ENCODE measurements at regions not wholly inside any gene's neighbourhood (a gene's known extent, or its start where the extent isn't known, plus 50 kb on each side); places are given as distances from the start of the nearest gene placed in this dataset.

DNA sequence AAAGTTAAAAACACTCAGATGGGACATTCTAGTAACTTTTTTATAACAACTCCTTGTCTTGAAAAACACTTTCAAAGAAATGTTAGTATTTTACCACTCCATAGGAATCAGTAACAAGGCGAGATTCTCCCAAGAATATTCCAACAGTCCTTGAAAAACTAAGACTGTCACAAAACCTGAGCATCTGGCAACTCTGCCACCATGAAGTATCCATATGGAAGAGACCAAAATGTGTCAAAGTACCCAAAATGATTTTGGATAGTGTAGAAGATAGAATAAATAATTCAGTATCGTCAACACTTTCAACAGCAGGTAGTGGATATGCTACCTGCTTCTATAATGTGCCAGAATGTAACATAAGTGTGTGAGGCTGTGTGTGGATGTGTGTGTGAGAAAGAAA is 361.8 kb downstream of the ZEB2 start:
- DNase-seq (ENCODE audit: low read depth in 2 of 2): no peak

DNA sequence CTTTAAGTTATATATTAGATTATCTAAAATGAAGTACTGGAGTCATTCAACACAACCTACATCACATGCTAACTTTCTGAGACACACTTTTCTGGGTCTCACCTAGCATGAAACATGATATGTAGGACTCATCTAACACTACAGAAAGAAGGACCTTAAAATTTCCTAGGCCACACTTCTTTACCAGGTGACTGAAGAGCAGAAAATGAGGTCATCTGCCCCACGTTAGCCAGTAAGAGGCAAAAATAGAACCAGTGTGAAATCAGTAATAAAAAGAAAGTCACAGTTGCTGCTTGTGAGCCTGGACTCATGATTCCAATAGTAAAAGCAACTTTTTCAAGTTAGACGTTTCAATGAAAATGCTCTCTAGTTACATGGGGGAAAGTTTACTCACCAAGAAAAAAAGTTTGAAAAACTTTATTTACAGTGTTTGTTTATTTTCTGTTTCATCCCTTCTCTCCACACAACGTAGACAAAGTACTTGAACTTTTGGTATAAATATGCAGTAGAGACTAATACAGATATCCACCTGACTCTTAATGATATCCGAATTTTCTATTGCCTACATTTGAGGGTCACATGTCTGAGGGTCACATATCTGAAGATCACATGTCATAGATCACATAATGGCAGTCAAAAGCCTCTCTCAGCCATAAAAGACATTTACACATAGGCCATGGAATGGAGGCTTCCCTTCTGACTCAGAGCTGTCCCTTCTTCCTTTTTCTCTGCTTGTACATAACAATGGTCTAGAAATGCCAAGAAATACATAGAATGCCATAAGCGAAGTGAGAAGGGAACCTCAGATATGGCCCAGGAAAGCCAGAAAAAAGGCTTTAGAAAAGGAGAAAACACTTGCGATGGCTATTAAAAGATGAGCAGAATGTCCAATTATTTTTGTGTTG is 362.9 kb downstream of the ZEB2 start:
- no peak for DNase-seq (ENCODE audit: low read depth in 2 of 2)

DNA sequence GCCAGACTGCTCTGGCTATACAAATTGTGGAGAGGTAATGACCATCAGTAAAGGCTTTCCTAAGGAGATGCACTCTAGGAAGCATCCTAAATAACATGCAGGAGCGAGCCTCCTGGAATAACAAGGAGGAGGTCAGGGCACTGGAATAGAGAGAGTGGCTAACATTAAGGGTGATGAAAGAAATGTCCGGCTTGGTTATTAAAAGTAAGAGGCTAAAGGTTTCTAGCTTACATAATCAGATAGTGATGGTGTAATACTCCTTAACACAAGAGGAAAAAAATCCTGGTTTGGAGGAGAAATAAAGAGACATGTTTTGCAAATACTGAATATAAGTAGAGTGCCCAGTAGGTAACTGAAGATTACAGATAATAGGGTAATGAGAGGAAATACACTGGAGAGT is 365.7 kb downstream of the ZEB2 start:
- DNase-seq (ENCODE audit: low read depth in 2 of 2): no peak

DNA sequence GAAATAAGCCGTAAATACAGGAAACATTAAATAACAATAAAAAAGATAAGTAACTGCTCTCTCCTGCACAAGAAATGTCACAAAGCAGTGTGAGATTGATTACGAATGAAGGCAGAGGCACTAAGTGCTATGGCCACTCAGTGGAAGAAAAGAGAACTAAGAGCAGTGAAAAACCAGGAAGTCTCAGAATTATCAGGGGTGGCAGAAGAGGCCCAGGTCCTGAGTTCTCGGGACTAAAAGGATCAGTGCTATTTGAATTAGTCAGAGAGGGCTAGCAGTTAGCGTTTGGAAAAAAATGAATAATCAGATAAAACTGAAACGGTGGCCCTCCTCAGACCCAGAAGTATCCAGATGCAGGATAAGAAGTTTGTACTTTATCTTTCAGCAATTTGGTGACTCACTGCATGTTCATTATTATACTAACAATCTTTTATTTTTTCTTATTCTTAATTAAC is 367.1 kb downstream of the ZEB2 start:
- DNase-seq (ENCODE audit: low read depth in 2 of 2): no peak

DNA sequence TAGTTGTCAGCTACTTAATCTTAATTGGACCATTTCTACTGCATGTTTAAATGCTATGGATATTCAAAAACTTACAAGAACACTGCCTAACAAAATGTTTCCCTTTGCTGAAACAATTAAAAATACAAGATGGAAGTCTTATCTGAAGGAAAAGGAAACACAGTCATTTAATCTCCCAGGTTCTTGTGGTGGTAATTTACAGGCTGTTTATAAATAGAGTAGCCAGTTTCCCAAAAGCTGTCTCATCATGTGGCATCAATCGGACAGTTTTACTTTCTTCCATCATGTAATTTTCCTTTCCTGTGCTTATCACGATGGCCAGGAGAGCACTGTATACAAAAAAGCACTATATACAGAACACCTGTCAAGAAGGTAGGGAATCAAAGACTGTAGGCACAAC is 368.1 kb downstream of the ZEB2 start:
- no peak for DNase-seq (ENCODE audit: low read depth in 2 of 2)

DNA sequence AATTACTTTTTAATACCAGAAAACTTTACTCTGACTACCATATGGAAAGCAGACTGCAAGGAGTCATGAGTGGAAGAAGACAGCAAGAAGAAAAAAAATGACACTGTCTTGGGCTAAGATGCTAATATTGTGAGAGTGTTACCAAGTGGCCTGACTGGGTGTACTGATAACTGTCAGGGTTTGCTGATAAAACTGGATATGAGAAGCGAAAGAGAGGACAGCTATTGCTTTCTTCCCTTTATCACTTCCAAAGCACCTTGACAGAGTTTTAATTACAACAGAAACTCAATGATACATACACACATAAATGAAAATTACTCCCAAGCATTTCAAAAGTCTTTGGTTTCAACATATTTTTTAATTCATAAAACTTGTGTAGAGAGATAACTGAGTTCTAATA is 368.5 kb downstream of the ZEB2 start:
- DNase-seq (ENCODE audit: low read depth in 2 of 2): no peak

DNA sequence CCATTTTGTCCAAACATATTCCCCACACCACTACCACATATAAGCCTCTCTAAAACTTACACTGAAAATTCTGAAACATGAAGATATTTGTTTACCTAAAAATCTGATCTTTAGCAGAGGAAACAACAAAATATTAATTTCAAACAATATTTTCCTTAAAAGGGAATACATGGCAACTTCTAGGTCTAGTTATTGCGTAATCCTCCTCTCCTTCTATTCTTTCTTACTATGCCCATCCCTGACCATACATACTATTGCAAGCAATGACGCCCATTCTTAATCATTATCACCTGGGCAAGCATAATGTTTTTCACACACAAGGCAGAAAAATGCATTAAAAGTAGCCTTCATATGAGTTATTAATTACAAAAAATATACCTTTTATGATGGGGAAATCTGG is 372.6 kb downstream of the ZEB2 start:
- no peak for DNase-seq (ENCODE audit: low read depth in 2 of 2)

DNA sequence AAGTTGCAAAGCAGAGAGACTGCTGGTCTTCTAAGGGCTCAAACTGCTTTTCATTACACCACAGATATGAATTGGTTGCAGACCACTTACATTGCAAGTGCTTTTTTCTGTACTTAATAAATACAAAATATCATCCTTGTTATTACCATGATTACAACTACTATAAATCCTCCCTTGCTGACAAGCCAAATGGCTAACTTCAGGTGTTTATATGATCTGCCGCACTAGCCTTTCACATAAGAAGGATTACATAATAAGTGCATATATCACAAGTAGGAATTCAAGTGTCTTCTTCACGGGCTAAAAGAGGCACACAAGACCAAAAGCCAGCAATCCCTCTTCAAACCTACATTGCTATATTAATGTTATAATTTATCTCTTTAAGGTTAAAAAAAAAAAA is 373.0 kb downstream of the ZEB2 start:
- no peak for DNase-seq (ENCODE audit: low read depth in 2 of 2)

DNA sequence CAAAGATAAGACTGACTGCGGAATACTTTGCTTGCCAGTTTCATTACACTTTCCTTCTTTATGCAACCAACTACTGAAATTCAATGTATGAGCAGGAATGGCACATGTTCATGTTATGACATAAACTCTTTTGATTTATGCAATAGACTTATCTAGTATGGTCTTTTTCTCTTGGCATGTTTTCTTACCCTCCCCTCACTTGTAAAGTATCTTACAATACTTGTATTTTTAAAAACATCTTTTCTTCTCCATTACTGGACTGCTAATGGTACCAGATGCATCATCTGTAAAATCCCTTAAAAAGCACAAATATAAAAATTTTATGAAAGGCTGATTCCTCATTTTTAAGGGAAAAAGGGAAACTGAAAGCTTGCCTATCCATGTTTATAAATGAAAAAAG is 373.8 kb downstream of the ZEB2 start:
- DNase-seq (ENCODE audit: low read depth in 2 of 2): no peak

DNA sequence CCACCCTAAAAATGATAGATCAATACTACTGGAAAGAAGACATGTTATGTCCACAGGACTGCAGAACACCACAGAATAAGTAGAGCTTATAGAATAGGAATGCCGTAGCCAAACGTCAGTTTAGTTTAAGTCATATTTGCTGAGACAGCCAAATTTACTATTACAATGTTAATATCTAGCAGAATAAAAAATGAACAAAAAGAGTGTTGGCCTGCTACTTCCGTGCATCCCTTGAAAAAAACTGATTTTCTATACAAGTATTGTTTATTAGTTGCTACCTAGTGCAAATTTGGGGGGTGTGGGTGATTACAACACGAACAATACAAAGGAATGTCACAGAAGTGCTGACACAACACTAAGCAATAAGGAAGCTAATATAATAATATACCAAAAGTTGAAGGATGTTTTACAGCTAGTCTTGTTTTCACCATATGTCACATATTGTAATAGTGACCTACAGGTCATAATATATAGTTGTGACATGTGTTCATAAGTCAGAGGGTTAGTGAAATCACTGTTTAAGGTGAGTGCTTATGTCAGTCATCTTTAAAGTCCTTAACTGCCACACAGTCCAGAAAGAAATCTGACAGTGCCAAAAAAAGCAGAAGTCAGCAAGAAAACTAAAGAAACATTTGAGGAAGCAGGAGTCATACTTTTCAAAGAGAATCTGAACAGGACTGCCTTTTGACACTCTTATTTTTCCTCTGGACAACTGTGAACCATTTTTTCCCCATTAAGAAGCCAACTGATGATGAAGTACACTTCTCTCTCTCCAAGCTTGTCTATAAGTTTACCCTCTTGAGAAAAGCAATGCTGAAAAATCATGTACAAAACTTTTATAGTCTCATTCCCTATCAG is 376.4 kb downstream of the ZEB2 start:
- DNase-seq (ENCODE audit: low read depth in 2 of 2): no peak

DNA sequence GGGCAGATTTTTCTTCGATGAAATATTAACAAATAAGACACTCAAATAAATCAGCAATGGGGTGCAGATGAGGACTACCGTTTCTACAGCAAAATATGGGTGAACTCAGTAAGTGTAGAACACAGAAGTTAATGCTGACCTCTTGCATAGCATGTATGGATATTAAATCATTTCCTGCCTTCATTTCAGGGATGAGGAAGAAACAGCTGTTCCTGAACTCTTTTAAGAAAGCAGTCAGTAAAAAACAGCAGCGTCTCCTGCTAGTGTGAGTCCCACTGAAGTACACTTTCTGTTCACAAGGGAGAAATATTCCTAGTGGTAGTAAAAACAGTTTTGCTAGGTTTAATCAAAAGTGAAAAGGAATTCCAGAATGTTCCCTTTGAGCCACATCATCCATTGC is 379.0 kb downstream of the ZEB2 start:
- no peak for DNase-seq (ENCODE audit: low read depth in 2 of 2)

DNA sequence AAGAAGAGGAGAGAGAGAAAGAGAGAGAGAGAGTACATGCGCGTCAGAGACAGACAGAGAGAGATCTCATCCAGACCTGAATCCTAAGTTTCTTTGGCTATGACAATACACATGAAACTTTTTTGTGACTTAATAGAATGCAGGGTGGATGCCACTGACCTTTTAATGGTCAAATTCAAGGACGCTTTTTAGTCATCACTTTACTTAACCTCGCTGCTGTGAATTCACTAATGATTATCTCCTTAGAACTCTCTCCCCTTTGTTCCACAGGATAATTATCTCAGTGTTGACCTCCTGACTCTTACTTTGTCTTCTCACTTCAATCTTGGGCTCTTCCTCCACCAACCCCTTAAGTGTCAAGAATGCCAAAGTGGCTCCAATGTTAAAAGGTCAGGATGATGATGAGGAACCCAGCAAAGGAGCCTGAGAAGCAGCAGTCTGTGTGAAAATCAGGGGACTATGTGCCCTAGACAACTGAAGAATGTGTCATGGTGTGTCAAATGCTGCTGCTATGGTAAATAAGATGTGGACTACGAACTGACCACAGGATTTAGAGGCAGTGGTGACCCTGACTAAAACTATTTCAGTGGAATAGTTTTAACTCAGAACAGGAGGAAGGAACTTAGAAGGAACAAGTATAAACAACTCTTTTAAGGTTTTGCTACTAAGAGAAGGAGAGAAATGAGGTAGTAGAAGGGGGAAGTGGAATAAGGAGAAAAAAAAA is 382.1 kb downstream of the ZEB2 start:
- no peak for DNase-seq (ENCODE audit: low read depth in 2 of 2)

DNA sequence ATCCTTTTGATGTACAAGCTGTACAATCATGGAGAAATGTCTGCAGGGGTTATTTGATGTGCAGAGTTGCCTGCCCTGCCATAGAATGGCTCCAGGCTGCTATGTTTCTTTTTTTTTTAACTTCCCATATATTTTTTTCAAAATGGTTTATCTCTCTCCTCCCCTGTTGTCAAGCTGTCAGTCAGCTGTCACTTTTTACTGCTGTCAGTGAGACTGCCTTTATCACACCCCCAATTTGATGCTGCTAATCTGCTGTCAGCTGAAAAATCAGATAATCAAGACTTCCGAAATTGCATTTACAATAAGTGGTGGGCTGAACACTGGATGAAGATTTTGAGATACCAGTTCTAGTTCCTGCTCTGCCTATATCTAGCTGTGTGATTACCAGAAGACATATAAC is 382.6 kb downstream of the ZEB2 start:
- DNase-seq (ENCODE audit: low read depth in 2 of 2): no peak

DNA sequence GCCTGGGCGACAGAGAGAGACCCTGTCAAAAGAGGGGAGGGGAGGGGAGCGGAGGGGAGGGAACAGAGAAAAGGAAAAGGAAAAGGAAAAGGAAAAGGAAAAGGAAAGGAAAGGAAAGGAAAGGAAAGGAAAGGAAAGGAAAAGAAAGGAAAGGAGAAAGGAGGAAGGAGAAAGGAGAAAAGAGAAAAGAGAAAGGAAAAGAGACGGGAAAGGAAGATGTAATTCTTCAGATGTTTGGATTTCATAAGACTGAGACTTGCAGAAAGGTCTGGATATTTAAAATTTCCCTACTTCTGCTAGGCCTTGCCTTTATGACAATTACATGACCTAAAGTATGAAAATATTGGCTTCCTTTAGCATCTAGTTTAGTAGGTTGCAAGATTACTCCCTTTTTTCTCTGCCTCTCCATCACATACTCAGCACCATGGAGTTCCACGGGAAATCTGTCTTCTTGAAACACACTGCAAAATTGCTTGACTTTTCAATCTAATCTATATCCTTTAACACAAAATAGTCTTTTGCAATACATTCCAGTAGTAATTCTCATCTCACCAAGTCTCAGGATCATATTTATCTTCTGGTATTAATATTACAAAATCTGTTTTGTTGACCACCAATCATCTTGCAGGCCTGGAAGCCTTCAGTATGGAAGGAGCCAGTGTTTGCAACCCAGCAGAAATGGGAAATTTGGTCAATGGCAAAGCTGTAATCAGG is 383.5 kb downstream of the ZEB2 start:
- DNase-seq (ENCODE audit: low read depth in 2 of 2): no peak

DNA sequence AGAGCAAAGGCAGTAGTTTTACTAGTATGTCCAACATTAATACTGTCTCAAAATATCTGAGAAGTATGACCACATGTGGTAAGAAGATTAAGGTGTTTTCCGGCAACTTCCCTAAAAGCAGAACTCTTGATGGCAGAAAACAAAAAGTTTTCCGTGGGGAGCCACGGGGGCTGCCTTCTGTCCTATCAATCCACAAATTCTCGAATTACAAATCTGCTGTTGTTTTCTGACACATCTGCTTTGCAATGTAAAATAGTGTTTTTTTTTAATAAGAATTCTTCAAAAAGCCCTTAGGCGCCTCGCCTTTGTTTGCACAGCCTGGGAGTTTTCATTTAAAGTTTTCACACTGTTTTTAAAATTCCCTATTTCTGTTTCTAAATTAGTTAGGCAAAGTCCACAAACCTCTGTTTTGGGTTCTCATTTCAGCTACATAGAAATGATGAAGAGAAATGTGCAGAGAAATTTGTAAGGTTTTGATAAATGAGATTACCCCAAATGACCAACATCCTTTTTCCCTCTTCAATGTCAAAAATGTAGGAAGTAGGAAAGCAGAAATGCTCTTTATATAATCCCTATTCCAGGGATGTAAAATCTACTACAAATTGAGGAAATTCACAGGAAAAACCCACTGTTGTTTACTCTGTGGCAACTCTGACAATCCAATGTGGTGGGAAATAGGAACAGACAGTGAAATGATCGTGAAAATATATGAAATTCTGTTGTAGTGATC is 385.8 kb downstream of the ZEB2 start:
- DNase-seq (ENCODE audit: low read depth in 2 of 2): no peak

DNA sequence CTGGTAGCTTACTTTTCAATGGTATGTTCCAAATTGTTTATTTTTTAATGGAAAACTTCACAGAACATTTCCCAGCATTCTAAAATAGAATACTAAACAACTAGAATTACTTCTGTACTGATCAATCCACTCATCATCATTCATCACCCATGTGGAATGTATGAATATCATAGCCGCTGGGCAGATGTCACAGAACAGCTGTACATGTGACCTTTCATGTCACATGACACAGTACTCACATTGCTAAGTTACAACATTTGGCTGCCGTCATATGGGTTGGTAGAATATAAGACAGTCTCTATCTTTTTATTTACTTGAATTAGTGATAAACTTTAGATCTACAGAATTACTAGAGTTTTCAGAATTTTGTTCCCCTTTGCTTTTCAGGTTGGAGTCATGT is 387.6 kb downstream of the ZEB2 start:
- DNase-seq (ENCODE audit: low read depth in 2 of 2): no peak

DNA sequence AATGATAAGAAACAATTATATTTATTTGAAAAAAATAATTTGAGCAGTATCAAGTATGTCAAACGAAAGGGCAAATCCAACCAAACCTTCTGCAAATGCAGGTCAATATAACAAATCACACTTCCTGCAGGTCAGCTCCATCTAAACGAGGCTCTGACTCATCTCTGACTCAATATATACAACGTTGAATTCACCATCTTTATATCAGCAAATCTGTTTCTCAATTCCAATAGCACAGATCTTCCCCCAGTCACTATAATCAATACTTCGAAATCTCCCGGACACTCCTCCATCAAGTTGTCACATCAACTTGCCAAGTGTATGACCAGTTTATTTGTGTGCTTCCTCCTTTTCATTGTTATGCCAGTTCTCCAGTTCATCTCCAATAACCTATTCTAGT is 388.9 kb downstream of the ZEB2 start:
- DNase-seq (ENCODE audit: low read depth in 2 of 2): no peak

DNA sequence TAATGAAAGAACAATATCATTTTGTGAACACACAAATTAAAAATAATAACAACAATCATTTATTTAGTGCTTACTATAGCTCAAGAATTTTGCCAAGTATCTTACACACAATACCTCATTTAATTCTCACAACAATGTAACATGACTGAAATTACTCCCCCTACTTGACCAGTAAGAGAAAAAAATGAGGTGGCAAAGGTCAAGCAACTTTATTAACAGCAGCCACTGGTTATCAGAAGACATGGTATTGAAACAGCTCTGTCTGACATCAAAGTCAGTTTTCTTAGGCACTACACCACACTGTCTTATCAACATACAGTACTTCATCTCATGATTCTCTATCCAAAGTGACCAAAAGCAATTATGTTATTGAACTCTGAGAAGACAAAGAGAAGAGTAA is 389.4 kb downstream of the ZEB2 start:
- no peak for DNase-seq (ENCODE audit: low read depth in 2 of 2)

DNA sequence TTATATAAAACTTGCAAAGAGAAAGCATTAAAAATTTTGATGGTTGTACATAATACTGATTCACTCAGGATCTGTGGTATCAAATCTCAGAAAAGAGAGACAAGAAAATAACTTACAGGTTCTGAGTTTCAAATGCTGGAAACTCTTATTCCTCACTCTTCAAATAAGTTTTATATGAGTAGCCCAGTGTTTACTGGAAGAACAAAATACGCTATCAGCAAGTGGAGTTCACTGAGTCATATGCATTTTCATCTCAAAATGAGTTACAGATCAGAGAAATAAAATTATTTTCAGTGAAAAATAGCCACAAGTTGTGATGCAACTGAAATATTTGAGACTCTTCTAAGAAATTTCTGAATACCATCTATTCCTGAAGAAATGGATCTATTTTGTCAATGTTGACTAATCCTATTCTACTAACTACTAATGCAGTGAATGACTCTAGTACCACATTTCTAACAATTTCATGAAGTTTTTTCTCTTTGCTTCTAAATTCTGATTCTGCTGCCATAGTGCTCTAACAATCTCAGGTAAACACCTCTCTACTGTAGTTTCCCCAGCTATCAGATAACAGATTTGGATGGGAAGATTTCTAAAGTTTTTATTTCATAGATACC is 391.7 kb downstream of the ZEB2 start:
- no peak for DNase-seq (ENCODE audit: low read depth in 2 of 2)

DNA sequence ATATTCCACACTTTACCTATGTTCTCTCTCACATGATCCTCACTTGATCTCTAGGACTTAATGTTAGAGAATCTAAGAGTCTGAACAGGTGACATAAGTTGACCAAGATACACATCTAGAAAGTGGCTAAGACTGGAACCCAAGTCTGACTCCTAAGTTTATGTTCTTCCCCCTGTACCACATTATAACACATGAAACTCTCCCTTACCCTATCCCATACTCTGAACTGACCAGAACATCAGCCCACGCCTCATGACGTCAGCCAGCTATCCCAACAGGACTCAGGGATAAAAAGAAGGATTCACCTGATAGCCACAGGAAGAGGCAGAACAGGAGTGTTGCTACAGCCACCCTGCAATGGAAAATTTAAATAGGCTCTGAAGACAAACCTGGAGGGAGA is 392.2 kb downstream of the ZEB2 start:
- DNase-seq (ENCODE audit: low read depth in 2 of 2): no peak

DNA sequence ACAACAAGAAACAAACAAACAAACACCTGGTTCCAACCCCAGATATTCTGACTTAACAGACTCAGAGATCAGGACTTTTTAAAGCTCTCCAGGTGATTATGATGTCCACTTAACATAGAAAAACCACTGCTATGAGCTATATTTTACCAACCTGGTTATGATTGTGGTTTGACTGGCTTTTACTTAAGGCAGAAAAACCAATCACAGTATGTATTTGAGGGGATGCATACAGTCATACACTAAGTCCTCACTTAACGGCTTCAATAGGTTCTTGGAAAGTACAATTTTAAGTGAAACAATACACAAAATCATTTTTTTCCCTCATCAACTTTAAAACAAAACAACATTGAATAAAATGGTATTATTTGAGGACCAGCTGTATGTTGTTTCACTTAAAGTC is 393.6 kb downstream of the ZEB2 start:
- no peak for DNase-seq (ENCODE audit: low read depth in 2 of 2)

Measured in stimulated activated CD4-positive, alpha-beta T cell treated with anti-CD3 and anti-CD28 coated beads, Interleukin-12 subunit alpha, Interleukin-12 subunit beta, amount 100 ng/mL, for 24 hours (primary cell).